HG03432 (cell line): ENCODE measurements at regions not wholly inside any gene's neighbourhood (a gene's known extent, or its start where the extent isn't known, plus 50 kb on each side); places are given as distances from the start of the nearest gene placed in this dataset.

ENCODE experiments used
- ATAC-seq: cut with Tn5 transposase; IDR thresholded peaks from one replicate; pipeline ENCODE4 v1.9.1; 2021; ENCODE audit warnings: mild to moderate bottlenecking, moderate library complexity; ENCODE audit not compliant: unreplicated experiment

- no peak for ATAC-seq
Observed at GRCh38 chr9:108681851-108682590, 173.8 kb downstream of the ACTL7B start.

DNA sequence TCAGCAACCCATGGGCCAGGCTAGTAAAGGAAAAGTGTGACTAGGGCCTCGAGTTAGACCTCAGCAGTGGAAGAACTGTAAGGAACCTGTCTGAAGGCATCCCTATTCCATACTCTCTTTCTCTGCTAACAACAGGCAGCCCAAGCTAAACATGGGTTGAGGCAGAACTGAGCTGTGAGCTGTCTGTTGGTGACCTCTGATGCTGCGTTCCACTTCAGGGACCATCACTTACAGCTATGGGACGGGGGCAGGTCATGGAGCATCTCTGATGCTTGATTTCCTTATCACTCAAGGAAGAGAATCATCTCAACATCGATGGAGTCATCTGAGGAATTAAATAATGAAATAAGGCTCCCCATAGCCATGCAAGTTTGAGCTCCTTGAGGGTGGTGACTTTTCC, 174.8 kb downstream of the ACTL7B start:
- no peak for ATAC-seq

- ATAC-seq = no peak
Observed at GRCh38 chr9:108677776-108678175, 178.0 kb downstream of the ACTL7B start.

DNA sequence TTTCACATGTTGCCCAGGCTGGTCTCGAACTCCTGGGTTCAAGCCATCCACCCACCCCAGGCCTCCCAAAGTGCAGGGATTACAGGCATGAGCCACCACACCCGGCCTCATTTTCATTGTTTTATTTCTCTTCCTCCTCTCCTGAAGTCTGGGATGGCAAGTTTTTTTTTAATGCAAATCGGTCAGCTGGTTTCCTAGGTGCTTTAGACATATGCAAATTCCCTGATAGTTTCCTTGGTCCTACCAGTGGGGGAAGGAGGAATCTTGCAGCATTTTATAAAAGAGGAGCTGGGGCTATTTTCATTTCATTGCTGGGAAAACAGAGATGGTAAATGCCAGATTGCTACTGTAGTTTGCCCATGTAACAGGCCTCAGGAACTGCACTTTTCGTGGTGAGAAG, 179.4 kb downstream of the ACTL7B start:
- no peak for ATAC-seq

DNA sequence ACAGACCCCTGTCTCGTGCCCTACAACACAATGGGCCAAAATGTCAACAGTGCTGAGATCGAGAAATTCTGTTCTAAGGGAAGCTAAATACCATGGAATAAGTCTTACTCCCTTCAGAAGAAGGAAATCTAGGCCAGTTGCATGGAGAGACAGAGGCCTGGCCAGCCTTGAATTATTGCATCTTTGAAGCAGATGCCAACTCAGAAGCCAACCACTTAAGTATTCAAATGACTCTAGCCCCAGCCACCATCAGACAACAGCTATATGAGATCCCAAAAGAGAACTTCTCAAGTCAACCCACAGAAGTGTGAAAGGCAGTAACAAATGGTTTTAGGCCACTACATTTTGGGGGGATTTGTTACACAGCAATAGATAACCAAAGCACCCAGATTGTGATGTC, 180.1 kb downstream of the ACTL7B start:
- no peak for ATAC-seq

GRCh38 chr9:108674766-108675530, 180.8 kb downstream of the ACTL7B start:
- ATAC-seq = no peak

DNA sequence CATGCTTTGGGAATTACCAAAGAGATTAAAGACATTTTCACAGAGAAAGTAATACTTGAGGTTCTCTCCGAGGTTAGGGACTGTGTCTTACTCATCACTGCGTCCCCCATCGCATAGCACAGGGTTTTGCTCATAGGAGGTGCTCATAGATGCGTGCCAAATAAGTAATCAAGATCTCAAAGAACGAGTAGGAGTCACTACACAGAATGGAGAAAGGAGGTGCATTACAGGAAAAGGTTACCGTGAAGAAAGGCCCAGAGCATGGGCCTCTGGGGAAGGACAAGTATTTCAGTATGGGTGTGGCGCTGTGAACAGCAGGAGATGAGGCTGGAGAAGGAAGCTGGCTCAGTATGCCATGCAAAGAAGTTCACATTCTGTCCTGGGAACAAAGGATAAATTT, 182.4 kb downstream of the ACTL7B start:
- ATAC-seq = no peak

GRCh38 chr9:108672475-108673190, 183.2 kb downstream of the ACTL7B start:
- no peak for ATAC-seq

DNA sequence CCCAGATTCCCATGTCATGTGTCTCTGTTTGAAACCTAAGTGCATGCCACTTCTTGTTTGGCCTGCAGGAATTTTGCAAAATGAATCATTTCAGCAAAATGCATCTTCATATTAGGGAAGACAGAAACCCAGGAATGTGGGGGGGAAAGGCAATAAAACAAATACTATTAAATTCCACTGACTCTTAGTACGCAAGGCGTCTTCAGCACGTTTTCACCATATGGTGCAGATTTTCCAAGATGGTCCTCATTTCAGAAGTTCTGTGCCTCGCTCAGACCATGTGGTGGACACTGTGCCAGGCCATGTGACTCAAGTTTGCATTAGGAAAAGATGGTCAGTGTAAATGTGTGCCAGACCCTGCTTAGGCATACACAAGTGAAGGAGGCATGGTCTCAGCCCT, 184.0 kb downstream of the ACTL7B start:
- no peak for ATAC-seq

DNA sequence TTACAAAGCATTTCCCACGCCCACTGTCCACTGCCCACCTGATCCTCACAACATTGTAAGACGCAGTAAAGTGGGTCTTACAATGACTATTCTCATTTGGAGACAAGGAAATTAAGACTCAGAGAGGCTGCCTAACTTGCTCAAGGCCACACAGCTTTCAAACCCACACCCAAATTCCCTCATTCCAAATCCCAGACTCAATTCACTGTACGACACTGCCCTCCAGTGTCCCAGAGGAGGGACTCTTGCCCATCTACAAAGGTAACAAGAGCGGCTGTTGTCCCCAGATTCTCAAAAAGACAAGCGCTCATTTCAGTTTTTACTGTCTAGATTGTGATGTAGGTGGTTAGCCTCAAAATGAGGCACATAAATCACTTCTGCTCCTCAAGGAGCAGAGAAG, 184.6 kb downstream of the ACTL7B start:
- no peak for ATAC-seq

- no peak for ATAC-seq
Observed at GRCh38 chr9:108668938-108669335, 186.8 kb downstream of the ACTL7B start.

DNA sequence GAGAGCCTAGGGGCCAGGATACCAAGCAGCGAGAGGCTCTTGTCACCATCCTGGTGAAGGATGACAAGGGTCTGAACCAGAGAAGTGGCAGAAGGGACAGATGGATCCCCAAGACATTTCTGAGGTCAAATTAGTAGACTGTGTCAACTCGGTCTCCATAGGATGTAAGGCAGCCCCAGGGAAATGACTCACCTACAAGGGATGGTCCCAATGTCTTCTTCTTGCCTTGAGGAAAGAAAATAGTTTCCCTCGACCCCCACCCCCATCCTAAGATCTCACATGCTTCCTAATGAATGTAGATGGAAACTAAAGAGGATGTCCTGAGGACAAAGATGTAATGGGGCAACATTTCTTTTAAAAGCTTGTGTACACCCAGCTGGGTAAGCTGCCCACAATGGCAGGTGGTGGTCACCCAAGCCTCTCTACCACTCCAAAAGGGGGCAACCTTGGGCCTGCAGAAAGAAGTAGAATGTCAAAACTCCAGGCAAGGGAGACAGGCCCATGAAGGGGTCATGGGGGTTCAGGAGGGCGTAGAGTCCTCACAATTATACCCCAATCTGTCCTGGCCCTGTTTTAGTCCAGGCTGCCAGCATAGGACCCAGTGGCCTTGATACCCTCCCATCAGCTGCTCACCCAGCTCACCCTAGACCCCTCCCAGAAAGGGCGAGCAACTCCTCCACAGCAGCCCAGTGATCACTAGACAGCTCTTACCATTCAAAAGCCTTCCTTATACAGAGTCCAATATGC, 187.4 kb downstream of the ACTL7B start:
- ATAC-seq = no peak

DNA sequence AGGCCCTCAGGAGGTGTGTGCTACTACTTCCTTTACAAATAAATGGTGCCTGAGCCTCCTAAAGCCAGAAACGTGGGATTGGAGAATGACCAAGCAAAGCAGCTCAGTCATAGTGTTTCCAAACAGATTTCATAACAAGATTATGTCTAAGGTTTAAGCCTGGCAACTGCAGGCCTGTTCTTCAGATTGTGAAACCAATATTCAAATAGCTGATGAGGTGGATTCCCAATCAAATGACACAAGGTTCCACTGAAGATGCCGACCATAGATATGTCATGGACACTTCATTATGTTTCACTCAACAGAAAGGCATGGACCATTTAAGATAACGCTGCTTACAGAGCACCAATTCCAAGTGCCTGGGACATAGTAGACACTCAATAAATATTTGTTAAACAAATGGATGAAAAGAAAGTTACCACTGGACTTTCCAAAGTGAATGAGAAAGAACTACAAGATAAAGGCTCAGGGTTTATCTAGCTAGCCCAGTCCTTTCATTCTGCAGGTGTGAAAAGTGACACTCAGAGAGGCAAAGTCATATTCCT, 189.5 kb downstream of the ACTL7B start:
- no peak for ATAC-seq

DNA sequence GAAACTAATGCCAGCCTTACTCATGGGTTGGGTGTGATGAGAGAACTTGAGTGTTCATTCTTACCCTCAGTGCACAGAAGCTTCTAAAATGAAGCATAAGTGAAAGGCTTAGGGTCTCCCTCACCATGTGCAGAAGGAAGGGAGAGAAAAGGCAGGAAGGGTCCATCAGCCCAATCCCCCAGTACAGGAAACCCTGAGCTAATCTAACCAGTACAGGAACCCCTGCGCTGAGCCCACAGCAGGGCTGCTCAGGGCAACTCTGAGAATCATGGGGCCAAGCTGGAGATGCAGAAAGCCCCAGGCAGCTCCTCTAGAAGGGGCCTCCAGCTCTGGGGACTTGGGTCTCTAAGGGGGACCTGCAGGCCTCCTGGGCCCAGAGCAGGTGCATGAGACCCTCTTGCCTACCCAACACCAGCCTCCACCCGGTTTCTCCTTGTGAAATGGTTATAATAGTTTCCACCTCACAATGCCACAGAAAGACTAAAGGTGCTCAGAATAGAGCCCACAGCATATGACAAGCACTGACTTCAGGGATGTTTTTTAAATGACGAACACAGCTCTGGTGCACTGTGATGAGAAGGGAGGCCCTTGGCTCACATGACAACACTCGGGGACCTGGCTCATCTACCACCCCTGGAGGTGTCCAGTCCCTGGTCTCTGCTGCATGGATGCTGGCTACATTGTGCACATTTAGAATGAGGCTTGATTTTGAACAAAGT, 190.1 kb downstream of the ACTL7B start:
- ATAC-seq = no peak

DNA sequence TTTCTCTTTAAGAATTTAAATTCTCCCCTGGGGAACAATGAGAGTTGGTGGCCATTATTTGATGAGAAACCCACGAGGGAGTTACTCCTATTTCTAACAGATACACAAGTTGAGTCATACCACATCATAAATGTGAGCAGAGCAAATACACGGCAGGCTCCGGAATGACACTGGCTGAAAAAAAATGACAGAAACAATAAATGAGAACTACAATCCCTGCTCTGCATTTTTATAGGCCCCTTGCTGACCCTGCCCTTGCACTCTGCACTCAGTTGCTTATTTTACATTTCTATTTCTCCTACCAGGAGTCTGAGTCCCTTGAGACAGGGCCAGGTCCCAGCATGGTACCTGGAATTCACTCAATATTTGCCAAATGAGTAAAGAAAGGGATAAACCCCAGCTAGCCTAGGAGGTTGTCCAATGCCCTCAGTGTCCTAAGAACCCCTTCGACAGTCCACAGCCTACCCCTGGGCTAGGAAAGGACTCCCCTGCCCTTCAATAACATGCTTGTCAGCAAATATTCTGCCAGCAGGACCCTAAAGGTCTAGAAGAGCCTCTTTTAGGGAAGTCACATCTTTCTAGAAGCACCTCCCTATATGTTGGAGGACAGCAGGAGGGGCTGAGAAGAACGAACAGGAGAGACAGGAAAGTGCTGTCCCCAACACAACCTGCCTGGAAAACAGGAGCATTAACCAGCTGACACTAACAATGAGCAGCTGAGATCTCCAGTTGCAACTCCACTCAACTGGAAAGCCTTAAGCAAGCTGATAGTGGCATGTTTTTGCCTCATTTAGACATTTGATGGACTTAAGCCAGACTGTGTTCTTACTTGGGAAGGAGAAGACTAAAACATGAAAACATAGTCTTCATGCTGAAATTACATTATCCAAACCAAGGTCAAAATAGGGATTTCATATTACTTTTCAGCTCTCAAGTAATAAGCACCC, 191.2 kb downstream of the ACTL7B start:
- ATAC-seq = no peak

DNA sequence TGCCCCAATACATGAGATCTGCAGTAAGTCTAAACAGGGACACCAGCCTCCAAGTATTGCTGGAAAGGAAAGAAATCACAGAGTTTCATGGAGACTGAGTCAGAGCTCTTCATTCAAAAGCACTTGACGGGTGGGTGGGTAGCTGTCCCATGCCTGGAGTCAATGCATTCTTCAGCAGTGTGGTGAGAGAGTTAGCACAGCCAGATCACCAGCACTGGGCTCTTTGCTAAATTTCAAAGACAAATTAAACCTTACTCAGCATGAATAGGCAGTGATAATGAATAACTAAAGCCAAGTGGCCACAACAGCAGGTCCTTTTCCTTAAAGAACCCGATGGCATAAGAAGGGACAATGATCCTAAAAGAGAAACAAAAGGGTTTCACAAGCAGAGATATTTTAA, 192.4 kb downstream of the ACTL7B start:
- ATAC-seq = no peak

GRCh38 chr9:108662956-108663355, 192.8 kb downstream of the ACTL7B start:
- no peak for ATAC-seq

DNA sequence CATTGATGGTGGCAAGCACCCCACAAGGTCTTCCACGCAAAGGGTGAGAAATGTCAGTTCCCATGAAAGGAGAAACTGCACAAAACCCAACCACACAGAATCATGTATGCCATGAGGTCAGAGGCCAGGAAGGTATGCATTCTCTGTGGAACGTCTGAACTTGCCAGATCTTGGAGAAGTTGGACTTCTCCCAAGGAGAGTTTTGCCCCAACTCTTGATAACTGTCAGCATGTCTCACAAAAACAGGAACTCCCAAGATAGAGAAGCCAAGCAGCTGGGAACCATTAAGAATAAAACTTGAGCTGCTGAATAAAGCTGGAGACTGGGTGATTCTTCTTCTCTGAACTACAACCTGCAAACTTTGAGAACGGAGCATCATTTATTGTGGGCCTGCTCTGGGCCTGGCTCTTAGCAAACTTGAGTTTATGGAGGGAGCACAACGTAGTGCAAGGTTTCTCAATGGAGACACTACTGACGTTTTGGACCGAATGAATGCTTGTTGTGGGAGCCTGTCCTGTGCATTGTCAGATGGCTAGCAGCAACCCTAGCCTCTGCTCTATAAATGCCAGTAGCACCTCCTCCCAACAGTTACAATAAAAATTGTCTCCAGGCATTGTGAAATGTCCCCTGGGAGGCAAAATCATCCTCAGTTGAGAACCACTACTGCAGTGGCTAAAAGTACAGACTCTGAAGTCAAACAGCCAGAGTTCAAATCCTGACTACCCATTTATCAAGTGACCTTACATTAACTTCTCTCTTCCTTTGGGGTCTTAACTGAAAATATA, 193.5 kb downstream of the ACTL7B start:
- no peak for ATAC-seq
